ENCODE measurements at regions not wholly inside any gene's neighbourhood (a gene's known extent, or its start where the extent isn't known, plus 50 kb on each side); places are given as distances from the start of the nearest gene placed in this dataset.

DNA sequence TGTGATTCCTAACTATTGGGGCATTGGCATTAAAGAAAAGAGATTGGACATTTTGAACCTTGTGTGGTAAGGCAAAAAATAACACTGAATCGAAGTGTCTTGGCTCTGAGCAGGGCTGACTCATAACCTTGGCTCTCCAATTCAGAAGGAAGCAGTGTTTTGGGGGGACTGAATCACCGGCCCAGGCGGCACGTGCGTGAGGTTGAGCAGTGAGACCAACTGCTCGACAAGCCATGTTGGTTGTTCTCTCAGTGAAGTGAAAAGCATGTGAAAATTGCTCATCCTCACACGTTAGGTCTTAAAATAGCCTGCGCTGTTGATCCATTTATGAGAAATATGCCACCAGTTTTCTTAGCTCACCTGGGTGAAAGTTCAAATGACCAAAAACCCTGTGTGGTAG lies 137.8 kb upstream of the SPACA1 start:
- Histone ChIP-seq H3K9me3 (ENCODE audit: control insufficient read depth, low read length) (no peaks in the 10 kb centered on the region), H3K27me3 (ENCODE audit: control insufficient read depth, insufficient read depth) (no peaks in the 10 kb centered on the region), H3K4me3 (ENCODE audit: low read length) (no peak overlapping the region), H3K27ac (ENCODE audit: low read length) (no peak overlapping the region), H3K4me1 (ENCODE audit: control insufficient read depth, insufficient read depth, low read length) (no peaks in the 10 kb centered on the region)
- ATAC-seq (peak in 1 of 2 donors; percentile 88), DNase-seq (peak in 1 of 3 donors; percentile 44)
- WGBS, result 66% methylated on average over 8 of the region's 8 CpGs
- intact Hi-C loops (cut with DNase I), result no loop called here

DNA sequence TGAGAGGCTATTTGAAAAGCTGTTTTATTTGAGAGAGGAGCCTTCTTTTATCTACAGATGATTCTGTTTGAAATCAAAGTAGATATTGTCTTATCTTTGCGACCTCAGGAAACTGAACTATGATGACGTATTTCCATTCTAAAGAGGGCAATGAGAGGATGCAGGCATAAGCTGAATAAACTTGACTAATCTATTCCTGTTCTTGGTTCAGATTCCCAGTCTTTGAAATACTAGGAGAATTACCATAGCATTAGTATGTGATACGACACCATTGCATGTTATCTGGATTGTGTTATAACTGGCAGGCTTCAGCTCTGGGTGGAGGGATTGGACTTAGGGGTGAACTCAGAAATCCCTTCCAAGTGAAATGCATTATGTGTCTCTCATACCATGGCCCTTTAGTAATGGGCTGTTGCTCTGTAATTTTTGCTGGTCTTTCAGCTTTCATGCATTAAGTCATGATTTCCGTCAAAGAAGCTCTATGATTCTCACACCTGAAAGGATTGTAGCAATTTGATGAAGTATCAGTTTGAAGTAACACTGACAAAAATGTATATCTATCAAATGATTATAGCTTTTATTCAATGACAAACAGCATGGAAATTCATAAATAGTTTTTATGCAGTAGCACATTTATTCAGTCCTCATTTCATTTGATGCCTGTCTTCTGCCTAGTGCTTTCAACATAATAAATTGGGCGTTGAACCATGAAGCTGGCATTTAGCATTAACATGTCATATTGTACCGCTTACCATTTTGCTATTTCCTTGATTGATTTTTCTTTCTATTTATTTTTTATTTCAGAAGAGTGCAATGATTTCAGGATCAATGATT lies 138.4 kb upstream of the SPACA1 start:
- Histone ChIP-seq H3K27me3 (ENCODE audit: control insufficient read depth, insufficient read depth) (no peaks in the 10 kb centered on the region), H3K27ac (ENCODE audit: low read length) (no peak overlapping the region), H3K4me3 (ENCODE audit: low read length) (no peak overlapping the region), H3K4me1 (ENCODE audit: control insufficient read depth, insufficient read depth, low read length) (no peaks in the 10 kb centered on the region), H3K9me3 (ENCODE audit: control insufficient read depth, low read length) (no peaks in the 10 kb centered on the region)
- DNase-seq (no peak), ATAC-seq (peak; percentile 65 to 98)
- WGBS, result 52% methylated on average over 6 of the region's 6 CpGs
- intact Hi-C loops (cut with DNase I), result no loop called here

DNA sequence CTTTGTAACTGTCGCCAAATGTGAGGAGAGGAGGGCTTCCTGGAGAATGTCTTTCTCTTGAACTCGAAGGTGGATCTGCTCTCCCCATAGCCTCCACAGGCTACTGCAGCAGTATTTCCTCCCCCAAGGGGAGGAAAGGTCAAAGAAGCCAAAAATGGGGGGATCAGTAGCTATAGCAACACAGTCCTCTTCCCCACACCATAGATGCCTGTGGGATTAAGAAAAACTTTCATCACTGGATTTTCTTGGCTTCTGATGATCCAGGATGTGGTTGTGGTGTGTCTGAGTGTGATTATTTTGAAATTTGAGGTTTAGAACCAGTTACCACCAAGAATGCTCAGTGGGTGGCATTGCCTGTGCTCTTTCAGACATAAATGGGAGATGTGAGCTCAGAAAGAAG lies 140.1 kb upstream of the SPACA1 start:
- intact Hi-C loops (cut with DNase I), result no loop called here
- DNase-seq, result no peak
- ATAC-seq, result no peak

DNA sequence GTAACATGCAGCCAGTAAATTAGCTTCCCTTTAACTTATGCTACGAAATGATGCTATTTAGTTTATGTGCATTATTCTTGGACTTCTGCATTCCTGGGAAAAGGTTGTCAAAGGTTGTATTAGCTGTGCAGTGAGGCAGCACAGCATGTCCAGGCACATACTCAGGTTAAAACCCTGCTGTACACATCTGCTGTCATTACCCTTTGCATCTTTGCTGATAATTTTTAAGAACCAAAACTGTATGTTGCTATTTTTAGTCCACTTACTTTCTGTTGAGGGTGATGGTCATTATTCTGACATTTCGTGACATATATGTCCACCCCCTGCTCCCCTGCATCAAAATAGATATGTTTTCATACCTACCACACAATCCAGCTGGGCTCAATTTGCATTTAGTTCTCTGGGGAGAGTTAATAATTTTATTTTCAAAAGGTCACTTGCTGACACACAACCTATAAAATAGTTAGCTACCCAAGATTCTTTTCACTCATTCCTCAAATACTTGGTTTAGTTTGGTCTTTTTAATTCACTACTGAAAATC lies 142.5 kb upstream of the SPACA1 start:
- Histone ChIP-seq H3K27ac (ENCODE audit: low read length) (no peak overlapping the region), H3K9me3 (ENCODE audit: control insufficient read depth, low read length) (no peaks in the 10 kb centered on the region), H3K4me1 (ENCODE audit: control insufficient read depth, insufficient read depth, low read length) (no peaks in the 10 kb centered on the region), H3K4me3 (ENCODE audit: low read length) (no peak overlapping the region), H3K27me3 (ENCODE audit: control insufficient read depth, insufficient read depth) (no peaks in the 10 kb centered on the region)
- intact Hi-C loops (cut with DNase I), result no loop called here
- WGBS, result 64% methylated on average over 2 of the region's 2 CpGs
- DNase-seq (no peak), ATAC-seq (no peak)

More for the DNA sequence above, 140.1 kb upstream of the SPACA1 start:
- H3K4me1 ChIP-seq (ENCODE audit: control insufficient read depth, insufficient read depth, low read length), result no peaks in the 10 kb centered on the region
- 66% methylated on average over 2 of the region's 2 CpGs for WGBS
- H3K4me3 ChIP-seq (ENCODE audit: low read length), result no peak overlapping the region
- H3K9me3 ChIP-seq (ENCODE audit: control insufficient read depth, low read length), result no peaks in the 10 kb centered on the region
- H3K27ac ChIP-seq (ENCODE audit: low read length), result no peak overlapping the region
- H3K27me3 ChIP-seq (ENCODE audit: control insufficient read depth, insufficient read depth), result no peaks in the 10 kb centered on the region

GRCh38 chr6:87904011-87904410 lies 143.6 kb upstream of the SPACA1 start:
- intact Hi-C loops (cut with DNase I), result no loop called here
- no peak overlapping the region for H3K27ac ChIP-seq (ENCODE audit: low read length)
- ATAC-seq, result no peak
- H3K27me3 ChIP-seq (ENCODE audit: control insufficient read depth, insufficient read depth), result no peaks in the 10 kb centered on the region
- H3K4me1 ChIP-seq (ENCODE audit: control insufficient read depth, insufficient read depth, low read length), result no peaks in the 10 kb centered on the region
- DNase-seq, result no peak
- no peaks in the 10 kb centered on the region for H3K9me3 ChIP-seq (ENCODE audit: control insufficient read depth, low read length)
- no peak overlapping the region for H3K4me3 ChIP-seq (ENCODE audit: low read length)

DNA sequence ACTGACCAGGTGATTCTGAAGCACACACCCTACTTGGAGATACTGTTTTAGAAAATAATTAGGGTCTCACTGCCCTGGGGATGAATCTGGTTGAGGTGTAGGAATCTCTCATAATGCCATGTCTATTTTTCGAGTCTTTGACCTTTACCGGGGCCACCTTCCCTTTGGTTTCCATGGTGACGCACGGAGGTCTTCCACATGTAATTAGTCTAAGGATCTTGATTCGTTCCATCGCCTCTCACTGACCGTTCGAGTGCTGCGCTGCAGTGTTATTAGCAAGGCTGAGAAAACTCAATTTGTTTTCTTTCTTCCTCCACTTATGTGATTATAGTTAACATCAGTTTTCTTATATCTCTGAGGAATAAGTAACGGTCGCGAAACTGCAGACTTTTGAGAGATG lies 144.3 kb upstream of the SPACA1 start:
- WGBS, result 82% methylated on average over 12 of the region's 12 CpGs
- no peak for DNase-seq

GRCh38 chr6:87902383-87902782 lies 145.3 kb upstream of the SPACA1 start:
- no peaks in the 10 kb centered on the region for H3K4me1 ChIP-seq (ENCODE audit: control insufficient read depth, insufficient read depth, low read length)
- H3K9me3 ChIP-seq (ENCODE audit: control insufficient read depth, low read length), result no peaks in the 10 kb centered on the region
- DNase-seq (no peak), ATAC-seq (no peak)
- H3K27me3 ChIP-seq (ENCODE audit: control insufficient read depth, insufficient read depth), result no peaks in the 10 kb centered on the region
- H3K4me3 ChIP-seq (ENCODE audit: low read length), result no peak overlapping the region
- H3K27ac ChIP-seq (ENCODE audit: low read length), result no peak overlapping the region
- intact Hi-C loops (cut with DNase I), result no loop called here

More for the DNA sequence above, 144.3 kb upstream of the SPACA1 start:
- H3K27me3 ChIP-seq (ENCODE audit: control insufficient read depth, insufficient read depth), result no peaks in the 10 kb centered on the region
- H3K9me3 ChIP-seq (ENCODE audit: control insufficient read depth, low read length), result no peaks in the 10 kb centered on the region
- no peak for ATAC-seq
- intact Hi-C loops (cut with DNase I), result no loop called here
- no peaks in the 10 kb centered on the region for H3K4me1 ChIP-seq (ENCODE audit: control insufficient read depth, insufficient read depth, low read length)
- no peak overlapping the region for H3K27ac ChIP-seq (ENCODE audit: low read length)
- H3K4me3 ChIP-seq (ENCODE audit: low read length), result no peak overlapping the region

- Histone ChIP-seq H3K9me3 (ENCODE audit: control insufficient read depth, low read length) (no peaks in the 10 kb centered on the region), H3K4me3 (ENCODE audit: low read length) (no peak overlapping the region), H3K4me1 (ENCODE audit: control insufficient read depth, insufficient read depth, low read length) (no peaks in the 10 kb centered on the region), H3K27ac (ENCODE audit: low read length) (no peak overlapping the region), H3K27me3 (ENCODE audit: control insufficient read depth, insufficient read depth) (no peaks in the 10 kb centered on the region)
- DNase-seq (no peak), ATAC-seq (no peak)
- 72% methylated on average over 1 of the region's 1 CpG for WGBS
- intact Hi-C loops (cut with DNase I), result no loop called here
Measured at GRCh38 chr6:87901613-87902012, 146.0 kb upstream of the SPACA1 start.

DNA sequence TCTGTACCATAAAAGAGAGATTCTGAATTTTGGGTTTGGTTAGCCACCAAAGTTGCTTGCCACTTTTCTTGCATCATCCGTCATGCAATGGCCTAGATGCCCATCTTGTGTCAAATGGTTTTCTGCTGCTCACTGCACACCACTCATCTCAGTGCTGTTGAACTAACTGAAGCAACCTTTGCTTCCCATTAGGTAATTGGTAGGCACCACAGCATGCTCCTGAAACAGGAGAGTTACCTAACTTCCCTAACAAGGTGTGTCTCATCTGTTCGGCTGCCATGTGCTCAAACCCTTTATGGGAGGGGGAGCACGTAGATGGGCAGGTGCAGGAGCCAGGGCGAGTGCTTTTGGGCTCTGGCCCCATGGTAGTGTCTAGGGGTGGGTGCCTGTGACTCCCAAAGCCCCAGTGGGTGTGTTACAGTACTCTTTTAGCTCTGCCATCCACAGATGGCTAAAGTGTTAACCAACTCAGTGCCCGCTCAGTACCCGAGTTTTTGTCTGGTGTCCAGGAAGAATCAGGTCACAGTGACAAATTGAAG lies 147.4 kb upstream of the SPACA1 start:
- intact Hi-C loops (cut with DNase I), result no loop called here
- DNase-seq (no peak), ATAC-seq (no peak)
- no peaks in the 10 kb centered on the region for H3K9me3 ChIP-seq (ENCODE audit: control insufficient read depth, low read length)
- no peaks in the 10 kb centered on the region for H3K27me3 ChIP-seq (ENCODE audit: control insufficient read depth, insufficient read depth)
- 88% methylated on average over 6 of the region's 6 CpGs for WGBS
- no peak overlapping the region for H3K4me3 ChIP-seq (ENCODE audit: low read length)
- no peak overlapping the region for H3K27ac ChIP-seq (ENCODE audit: low read length)
- no peaks in the 10 kb centered on the region for H3K4me1 ChIP-seq (ENCODE audit: control insufficient read depth, insufficient read depth, low read length)

DNA sequence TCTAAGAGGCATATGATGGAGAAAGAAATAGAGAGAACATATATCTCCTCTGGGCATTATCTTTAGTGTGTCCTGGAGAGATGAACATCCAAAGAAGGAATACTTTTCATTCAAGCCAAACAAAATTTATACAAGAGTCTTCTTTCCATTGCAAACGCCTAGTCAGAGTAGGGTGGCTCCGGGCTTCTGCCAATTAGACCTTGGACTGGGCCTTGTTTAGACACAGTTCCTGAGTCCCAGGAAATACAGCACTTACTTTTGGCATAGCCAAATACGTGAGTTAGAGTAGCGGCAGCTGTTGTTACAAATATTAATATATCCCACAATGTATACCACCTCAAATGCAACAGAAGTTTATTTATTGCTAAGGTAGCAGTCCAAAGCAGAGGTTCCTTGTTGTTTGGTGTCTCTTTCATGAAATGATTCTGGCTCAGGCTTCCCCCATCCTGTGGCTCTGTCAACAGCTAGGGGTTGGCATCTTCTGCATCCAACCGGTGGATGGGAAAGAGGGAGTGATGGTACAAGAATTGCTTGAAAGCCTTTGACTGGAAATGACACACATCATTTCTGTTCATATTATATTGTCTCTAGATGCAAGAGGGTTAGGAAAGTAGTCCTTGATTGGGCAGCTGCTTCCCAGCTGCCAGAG lies 148.0 kb upstream of the SPACA1 start:
- no peak overlapping the region for H3K27ac ChIP-seq (ENCODE audit: low read length)
- 87% methylated on average over 5 of the region's 5 CpGs for WGBS
- no peaks in the 10 kb centered on the region for H3K27me3 ChIP-seq (ENCODE audit: control insufficient read depth, insufficient read depth)
- H3K4me1 ChIP-seq (ENCODE audit: control insufficient read depth, insufficient read depth, low read length), result no peaks in the 10 kb centered on the region
- DNase-seq (no peak), ATAC-seq (no peak)
- no peaks in the 10 kb centered on the region for H3K9me3 ChIP-seq (ENCODE audit: control insufficient read depth, low read length)
- intact Hi-C loops (cut with DNase I), result no loop called here
- H3K4me3 ChIP-seq (ENCODE audit: low read length), result no peak overlapping the region

- Histone ChIP-seq H3K4me3 (ENCODE audit: low read length) (no peak overlapping the region), H3K27ac (ENCODE audit: low read length) (no peak overlapping the region), H3K27me3 (ENCODE audit: control insufficient read depth, insufficient read depth) (no peaks in the 10 kb centered on the region), H3K4me1 (ENCODE audit: control insufficient read depth, insufficient read depth, low read length) (no peaks in the 10 kb centered on the region), H3K9me3 (ENCODE audit: control insufficient read depth, low read length) (no peaks in the 10 kb centered on the region)
- WGBS, result 47% methylated on average over 3 of the region's 3 CpGs
- DNase-seq, result no peak
- ATAC-seq, result no peak
- intact Hi-C loops (cut with DNase I), result no loop called here
Measured at GRCh38 chr6:87897663-87898062, 150.0 kb upstream of the SPACA1 start.
